ENCODE measurements at regions not wholly inside any gene's neighbourhood (a gene's known extent, or its start where the extent isn't known, plus 50 kb on each side); places are given as distances from the start of the nearest gene placed in this dataset.
A peak's percentile ranks its signal among the peaks of the same experiment; 100 is the strongest.

- Histone ChIP-seq H3K36me3 (ENCODE audit: control insufficient read depth, insufficient read depth, low read length) (no peaks in the 10 kb centered on the region), H2AFZ (ENCODE audit: low read length) (no peak overlapping the region), H3K4me1 (ENCODE audit: control insufficient read depth, extremely low read depth, insufficient read depth, low read length) (peaks cover 9% of the 10 kb centered on the region), H3K27me3 (ENCODE audit: control insufficient read depth, insufficient read depth, low read length) (peaks cover 25% of the 10 kb centered on the region), H3K9me3 (ENCODE audit: control insufficient read depth, insufficient read depth, low read depth, low read length) (no peaks in the 10 kb centered on the region), H3K79me2 (ENCODE audit: control insufficient read depth, insufficient read depth, low read length) (no peaks in the 10 kb centered on the region), H3K9ac (ENCODE audit: insufficient read depth, low read length) (no peak overlapping the region), H3K4me2 (ENCODE audit: extremely low read depth, insufficient read depth, low read length) (no peak overlapping the region), H3K27ac (ENCODE audit: insufficient read depth, low read length) (no peak overlapping the region), H3K4me3 (replicated peaks in 1 of 4; ENCODE audit: control extremely low read depth in 1 of 4, insufficient read depth in 1 of 4, low read depth in 3 of 4, low read length in 4 of 4) (no peak overlapping the region), H4K20me1 (ENCODE audit: control insufficient read depth, extremely low read depth, insufficient read depth, low read length) (no peaks in the 10 kb centered on the region)
- DNase-seq (ENCODE audit: low read depth in 2 of 2), result no peak
- no peak for TF ChIP-seq EZH2 (IDR thresholded peaks at IDR 0.05; ENCODE audit: low read length, missing control alignments)
- TF ChIP-seq, protein P1, sequence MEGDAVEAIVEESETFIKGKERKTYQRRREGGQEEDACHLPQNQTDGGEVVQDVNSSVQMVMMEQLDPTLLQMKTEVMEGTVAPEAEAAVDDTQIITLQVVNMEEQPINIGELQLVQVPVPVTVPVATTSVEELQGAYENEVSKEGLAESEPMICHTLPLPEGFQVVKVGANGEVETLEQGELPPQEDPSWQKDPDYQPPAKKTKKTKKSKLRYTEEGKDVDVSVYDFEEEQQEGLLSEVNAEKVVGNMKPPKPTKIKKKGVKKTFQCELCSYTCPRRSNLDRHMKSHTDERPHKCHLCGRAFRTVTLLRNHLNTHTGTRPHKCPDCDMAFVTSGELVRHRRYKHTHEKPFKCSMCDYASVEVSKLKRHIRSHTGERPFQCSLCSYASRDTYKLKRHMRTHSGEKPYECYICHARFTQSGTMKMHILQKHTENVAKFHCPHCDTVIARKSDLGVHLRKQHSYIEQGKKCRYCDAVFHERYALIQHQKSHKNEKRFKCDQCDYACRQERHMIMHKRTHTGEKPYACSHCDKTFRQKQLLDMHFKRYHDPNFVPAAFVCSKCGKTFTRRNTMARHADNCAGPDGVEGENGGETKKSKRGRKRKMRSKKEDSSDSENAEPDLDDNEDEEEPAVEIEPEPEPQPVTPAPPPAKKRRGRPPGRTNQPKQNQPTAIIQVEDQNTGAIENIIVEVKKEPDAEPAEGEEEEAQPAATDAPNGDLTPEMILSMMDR (conservative IDR thresholded peaks at IDR 0.05 in 1 of 2, IDR thresholded peaks at IDR 0.05 in 1 of 2; ENCODE audit: low read depth in 1 of 2, low read length in 2 of 2), result no peak
Measured at GRCh38 chr2:120550893-120551446, 184.7 kb upstream of the GLI2 start.

DNA sequence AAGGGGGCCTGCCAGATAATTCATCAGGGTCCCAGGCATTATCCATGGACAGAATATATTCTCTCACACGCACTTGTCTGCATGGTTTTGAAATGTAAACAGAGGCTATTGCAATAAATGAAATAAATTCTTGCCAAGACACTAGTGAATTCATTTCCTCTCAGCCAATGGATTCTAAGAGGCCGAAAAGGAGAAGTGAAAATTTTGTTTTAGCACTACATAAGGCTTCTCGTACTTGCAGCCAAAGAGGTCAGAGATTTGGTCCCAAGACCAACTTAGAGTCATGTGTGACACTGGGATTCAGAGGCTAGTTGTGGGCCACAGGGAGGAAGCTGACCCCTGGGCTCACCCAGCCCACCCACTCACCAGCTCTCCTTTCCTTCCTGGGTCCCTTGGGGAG is 184.1 kb upstream of the GLI2 start:
- Histone ChIP-seq H3K4me1 (ENCODE audit: control insufficient read depth, extremely low read depth, insufficient read depth, low read length) (peaks cover 6% of the 10 kb centered on the region), H3K9me3 (ENCODE audit: control insufficient read depth, insufficient read depth, low read depth, low read length) (no peaks in the 10 kb centered on the region), H3K9ac (ENCODE audit: insufficient read depth, low read length) (no peak overlapping the region), H3K27ac (ENCODE audit: insufficient read depth, low read length) (no peak overlapping the region), H3K36me3 (ENCODE audit: control insufficient read depth, insufficient read depth, low read length) (no peaks in the 10 kb centered on the region), H3K4me3 (replicated peaks in 1 of 4; ENCODE audit: control extremely low read depth in 1 of 4, insufficient read depth in 1 of 4, low read depth in 3 of 4, low read length in 4 of 4) (no peak overlapping the region), H2AFZ (ENCODE audit: low read length) (no peak overlapping the region), H3K79me2 (ENCODE audit: control insufficient read depth, insufficient read depth, low read length) (no peaks in the 10 kb centered on the region), H3K27me3 (ENCODE audit: control insufficient read depth, insufficient read depth, low read length) (peaks cover 25% of the 10 kb centered on the region), H3K4me2 (ENCODE audit: extremely low read depth, insufficient read depth, low read length) (no peak overlapping the region), H4K20me1 (ENCODE audit: control insufficient read depth, extremely low read depth, insufficient read depth, low read length) (no peaks in the 10 kb centered on the region)
- TF ChIP-seq EZH2 (IDR thresholded peaks at IDR 0.05; ENCODE audit: low read length, missing control alignments), result no peak
- TF ChIP-seq, protein P1 (conservative IDR thresholded peaks at IDR 0.05 in 1 of 2, IDR thresholded peaks at IDR 0.05 in 1 of 2; ENCODE audit: low read depth in 1 of 2, low read length in 2 of 2), result no peak
- peak in 1 of 2 donors; percentile 25 for DNase-seq (ENCODE audit: low read depth in 2 of 2)

DNA sequence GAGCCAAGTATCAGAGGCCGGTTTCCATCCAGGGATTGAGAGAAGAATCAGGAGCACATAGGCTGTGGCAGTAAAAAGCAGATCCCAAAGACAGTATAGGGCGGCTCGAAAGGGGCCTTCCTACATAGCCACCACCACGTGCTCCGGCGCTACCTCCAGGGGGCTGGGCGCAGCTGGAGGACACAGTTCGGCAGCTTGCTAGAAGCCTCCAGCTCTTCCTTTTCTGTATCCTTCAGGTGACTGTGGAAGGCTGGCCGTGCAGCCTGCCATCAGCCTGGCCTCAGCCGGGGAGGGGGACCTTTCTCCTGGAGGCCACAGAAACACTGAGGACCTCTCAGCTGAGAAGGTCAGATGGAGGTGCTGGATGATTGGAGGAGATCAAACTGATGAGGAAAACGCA is 183.6 kb upstream of the GLI2 start:
- Histone ChIP-seq H2AFZ (ENCODE audit: low read length) (no peak overlapping the region), H3K27ac (ENCODE audit: insufficient read depth, low read length) (no peak overlapping the region), H3K27me3 (ENCODE audit: control insufficient read depth, insufficient read depth, low read length) (peaks cover 25% of the 10 kb centered on the region), H3K9me3 (ENCODE audit: control insufficient read depth, insufficient read depth, low read depth, low read length) (no peaks in the 10 kb centered on the region), H4K20me1 (ENCODE audit: control insufficient read depth, extremely low read depth, insufficient read depth, low read length) (no peaks in the 10 kb centered on the region), H3K4me2 (ENCODE audit: extremely low read depth, insufficient read depth, low read length) (no peak overlapping the region), H3K36me3 (ENCODE audit: control insufficient read depth, insufficient read depth, low read length) (no peaks in the 10 kb centered on the region), H3K4me1 (ENCODE audit: control insufficient read depth, extremely low read depth, insufficient read depth, low read length) (peaks cover 2% of the 10 kb centered on the region), H3K9ac (ENCODE audit: insufficient read depth, low read length) (no peak overlapping the region), H3K4me3 (replicated peaks in 1 of 4; ENCODE audit: control extremely low read depth in 1 of 4, insufficient read depth in 1 of 4, low read depth in 3 of 4, low read length in 4 of 4) (no peak overlapping the region), H3K79me2 (ENCODE audit: control insufficient read depth, insufficient read depth, low read length) (no peaks in the 10 kb centered on the region)
- TF ChIP-seq, protein P1 (conservative IDR thresholded peaks at IDR 0.05 in 1 of 2, IDR thresholded peaks at IDR 0.05 in 1 of 2; ENCODE audit: low read depth in 1 of 2, low read length in 2 of 2), result no peak
- no peak for TF ChIP-seq EZH2 (IDR thresholded peaks at IDR 0.05; ENCODE audit: low read length, missing control alignments)
- no peak for DNase-seq (ENCODE audit: low read depth in 2 of 2)
